Right ventricle myocardium inferior (tissue), 1 donor: ENCODE measurements at regions not wholly inside any gene's neighbourhood (a gene's known extent, or its start where the extent isn't known, plus 50 kb on each side); places are given as distances from the start of the nearest gene placed in this dataset.

Experiments used
- ATAC-seq: fragments of 200-7000 bp; cut with Tn5 transposase; one replicate; pipeline ENCODE4 v1.9.1; 2020; ENCODE audit warnings: mild to moderate bottlenecking, moderate library complexity
- DNase-seq: peaks from one replicate; pipeline ENCODE4 v3.0.0; 2021; ENCODE audit errors: missing footprints
- intact Hi-C: fragments of 100-400 bp; cut with DNase I; formaldehyde crosslinking; loops from one replicate; pipeline ENCODE4 v1.11.0; 2022
- donor health status: DM: no; HTN: yes; CAD: no; lungs with severe emphysema.

DNA sequence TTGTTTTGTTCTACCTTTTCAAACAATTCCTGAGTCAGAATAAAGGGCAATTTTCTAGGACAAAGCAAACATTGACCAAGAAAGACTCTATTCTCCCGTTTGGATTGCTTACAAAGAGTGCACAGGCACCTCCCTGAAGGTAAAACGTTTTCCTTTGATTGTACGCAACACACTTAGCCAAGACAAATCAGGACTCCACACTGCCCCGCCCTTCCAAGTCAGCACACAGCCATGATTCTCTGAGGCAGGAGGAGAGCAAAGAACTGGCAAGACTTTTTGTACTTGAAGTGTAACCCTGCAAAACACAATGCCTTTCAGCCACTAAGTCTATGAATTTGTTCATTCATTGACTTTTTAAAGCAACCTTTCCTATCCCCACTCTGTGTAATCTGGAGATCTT lies 85.0 kb upstream of the FAM180A start:
- DNase-seq (no peak), ATAC-seq (no peak)
- intact Hi-C loops: no loop called here

- intact Hi-C loops: no loop called here
- no peak for ATAC-seq
- DNase-seq: no peak
Observed at GRCh38 chr7:135831455-135832195, 83.0 kb upstream of the FAM180A start.

DNA sequence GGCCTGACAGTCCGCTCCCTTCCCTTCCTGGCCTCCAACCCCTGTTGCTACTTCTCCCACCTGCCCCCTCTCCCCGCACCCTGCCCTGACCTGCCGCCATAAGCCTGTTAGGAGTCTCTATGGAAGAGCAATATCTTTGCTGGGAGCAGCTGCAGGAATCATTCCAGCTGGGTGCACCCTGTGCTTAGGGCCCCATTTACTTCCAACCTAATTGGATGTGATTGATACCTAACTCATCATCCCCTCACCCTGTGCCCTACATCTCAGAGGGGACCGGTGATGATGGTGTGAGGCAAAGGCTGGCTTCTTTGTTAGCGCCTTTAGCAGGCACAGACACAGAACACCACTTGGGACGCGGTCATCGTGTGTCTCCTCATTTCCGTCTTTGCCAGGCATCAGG lies 80.0 kb upstream of the FAM180A start:
- no peak for ATAC-seq

DNA sequence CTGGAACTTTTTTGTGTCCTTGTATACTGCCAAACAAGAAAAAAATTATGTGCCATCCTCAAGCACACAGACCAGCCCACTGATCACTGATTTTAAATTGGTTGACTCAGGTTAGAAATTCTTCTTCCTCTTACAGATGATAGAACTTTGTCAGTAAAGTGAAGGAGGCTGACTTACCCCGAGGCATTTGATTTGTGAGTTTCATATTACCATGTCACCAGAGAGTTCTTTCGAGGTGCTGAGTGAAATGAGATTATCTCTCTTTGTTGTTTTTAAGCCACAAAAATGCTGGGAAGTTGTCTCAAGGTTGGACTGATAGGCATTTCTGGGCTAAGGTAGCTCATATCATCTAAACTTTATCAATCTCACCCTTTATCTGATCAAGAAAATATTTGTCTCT lies 78.8 kb upstream of the FAM180A start:
- intact Hi-C loops: no loop called here
- ATAC-seq: no peak
- DNase-seq: no peak

More for the DNA sequence above, 80.0 kb upstream of the FAM180A start:
- no peak for DNase-seq
- intact Hi-C loops: no loop called here

GRCh38 chr7:135825406-135825805 lies 76.8 kb upstream of the FAM180A start:
- intact Hi-C loops: no loop called here
- no peak for DNase-seq
- ATAC-seq: no peak

GRCh38 chr7:135822376-135822775 lies 73.8 kb upstream of the FAM180A start:
- no peak for DNase-seq
- ATAC-seq: no peak
- intact Hi-C loops: no loop called here

DNA sequence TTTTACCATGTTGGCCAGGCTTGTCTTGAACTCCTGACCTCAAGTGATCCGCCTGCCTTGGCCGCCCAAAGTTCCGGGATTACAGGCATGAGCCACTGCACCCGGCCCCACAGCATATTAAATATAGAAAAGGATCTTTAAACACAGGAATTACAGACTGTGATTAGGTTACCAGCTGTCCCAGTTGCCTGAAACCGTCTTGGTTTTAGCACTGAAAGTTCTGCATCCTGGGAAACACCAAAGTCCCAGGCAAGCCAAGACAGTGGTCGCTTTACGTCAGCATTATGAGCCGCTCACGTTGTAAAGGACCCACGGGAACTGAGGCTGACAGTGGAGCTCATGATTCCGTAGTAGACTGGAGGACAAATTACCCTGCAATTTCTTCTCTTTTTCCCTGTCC lies 69.0 kb upstream of the FAM180A start:
- ATAC-seq (peak; percentile 24), DNase-seq (no peak)
- intact Hi-C loops: no loop called here

DNA sequence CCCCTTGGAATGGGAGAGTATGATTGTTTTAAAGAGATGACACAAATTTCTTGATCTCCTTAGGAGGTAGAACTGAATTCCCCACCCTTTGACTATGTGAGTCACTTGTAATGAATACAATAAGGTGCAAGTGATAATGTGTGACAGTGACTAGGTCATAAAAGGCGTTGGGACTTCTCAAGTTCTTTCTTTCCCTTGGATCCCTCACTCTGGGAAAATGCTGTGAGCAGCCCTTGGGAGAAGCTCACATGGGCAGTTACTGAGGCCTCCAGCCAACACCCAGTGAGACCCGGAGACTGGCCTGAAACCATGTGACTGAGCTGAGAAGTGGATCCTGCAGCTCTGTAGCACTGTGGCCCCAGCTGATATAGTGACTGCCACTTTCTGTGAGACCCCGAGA lies 66.4 kb upstream of the FAM180A start:
- DNase-seq: no peak
- intact Hi-C loops: no loop called here
- no peak for ATAC-seq

DNA sequence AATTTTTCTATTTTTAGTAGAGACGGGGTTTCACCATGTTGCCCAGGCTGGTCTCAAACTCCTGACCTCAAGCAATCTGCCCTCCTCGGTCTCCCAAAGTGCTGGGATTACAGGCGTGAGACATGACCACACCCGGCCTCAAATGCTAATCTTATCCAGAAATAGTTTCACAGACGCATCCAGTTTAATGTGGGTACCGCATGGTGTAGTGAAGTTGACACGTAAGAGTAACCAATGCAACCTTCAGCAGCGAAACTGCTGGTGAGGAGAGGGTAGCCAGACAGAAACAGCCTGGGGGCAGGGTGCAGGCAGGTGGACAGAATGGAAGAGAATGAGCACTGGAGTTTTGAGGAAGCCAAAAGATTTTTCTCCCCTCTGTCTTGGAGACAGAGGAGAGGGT lies 63.5 kb upstream of the FAM180A start:
- intact Hi-C loops: no loop called here
- DNase-seq (no peak), ATAC-seq (no peak)

DNA sequence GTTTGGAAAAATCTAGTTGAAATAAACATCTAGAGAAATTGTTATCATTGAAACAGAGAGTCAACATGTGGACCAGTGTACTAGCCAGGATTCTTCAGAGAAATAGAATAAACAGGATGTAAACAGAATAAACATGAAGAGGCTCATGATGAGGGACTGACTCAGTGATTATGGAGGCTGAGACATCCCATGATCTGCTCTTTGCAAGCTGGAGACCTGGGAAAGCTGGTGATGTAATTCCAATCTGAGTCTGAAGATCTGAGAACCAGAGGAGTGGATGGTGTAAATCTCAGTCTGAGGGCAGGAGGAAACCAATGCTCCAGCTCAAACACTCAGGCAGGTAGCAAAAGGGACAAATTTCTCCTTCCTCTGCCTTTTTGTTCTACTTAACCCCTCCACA lies 62.9 kb upstream of the FAM180A start:
- intact Hi-C loops: no loop called here
- ATAC-seq (no peak), DNase-seq (no peak)

GRCh38 chr7:135808206-135808605 lies 59.6 kb upstream of the FAM180A start:
- DNase-seq (no peak), ATAC-seq (no peak)
- intact Hi-C loops: no loop called here

DNA sequence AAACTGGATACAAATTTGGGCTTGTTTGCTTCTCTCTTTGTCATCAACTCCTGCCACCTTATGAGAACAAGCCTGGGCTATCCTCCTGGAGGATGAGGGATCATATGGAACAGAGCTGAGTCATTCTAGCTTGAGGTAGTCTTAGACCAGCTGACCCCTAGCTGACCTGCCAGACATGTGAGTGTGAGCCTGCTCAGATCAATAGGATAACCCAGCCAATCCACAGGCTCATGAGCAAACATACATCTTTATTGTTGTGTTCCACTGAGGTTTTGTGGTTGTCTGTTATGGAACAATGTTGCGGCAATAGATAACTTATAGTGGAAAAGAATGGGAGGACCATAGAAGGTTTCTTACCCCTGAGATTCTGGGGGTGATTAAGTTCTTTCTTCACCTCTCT lies 54.5 kb upstream of the FAM180A start:
- ATAC-seq (no peak), DNase-seq (no peak)
- intact Hi-C loops: loop anchor here (5.0 kb wide), 1 partner anchor 1789 kb away; no protein-coding TSS in a partner anchor

DNA sequence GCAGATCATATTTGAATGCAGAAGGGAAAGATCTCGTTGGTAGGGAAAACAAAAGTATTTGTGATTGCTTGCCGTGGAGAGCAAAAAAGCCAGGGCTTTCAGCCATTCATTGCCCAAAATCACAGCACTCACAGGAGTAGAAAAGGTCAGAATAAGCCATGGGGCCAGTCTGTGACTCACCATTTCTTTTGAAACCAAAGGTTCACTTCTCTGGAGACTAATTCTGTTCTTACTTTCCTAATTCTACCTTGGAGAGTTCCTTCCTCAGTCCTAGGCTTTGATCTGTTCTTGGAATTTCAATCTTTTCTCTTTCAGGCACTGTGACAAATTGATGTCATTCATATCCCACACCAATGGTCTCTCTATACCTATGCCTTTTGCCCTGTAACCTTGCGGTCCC lies 54.1 kb upstream of the FAM180A start:
- ATAC-seq: no peak
- intact Hi-C loops: loop anchor here (5.0 kb wide), 1 partner anchor 1790 kb away; no protein-coding TSS in a partner anchor
- DNase-seq: no peak

DNA sequence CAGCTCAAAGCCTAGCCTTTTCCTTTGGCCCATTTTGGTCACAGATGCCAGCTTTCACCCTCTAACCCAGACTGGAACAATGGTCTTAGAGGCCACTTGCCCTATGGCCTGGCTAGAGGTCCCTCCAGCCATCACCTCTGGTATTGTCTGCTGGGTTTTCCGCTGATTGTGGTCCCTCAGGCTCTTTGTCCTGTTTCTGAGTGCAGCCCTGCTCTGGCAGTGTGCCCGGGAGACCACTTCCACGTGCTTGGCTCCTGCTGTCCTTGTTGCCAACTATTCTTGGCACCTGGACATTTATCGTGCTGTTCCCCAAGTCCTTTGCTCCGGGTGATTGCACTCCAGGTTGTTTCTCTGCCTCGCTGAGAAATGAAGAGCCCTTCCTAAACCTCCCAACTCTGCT lies 53.3 kb upstream of the FAM180A start:
- intact Hi-C loops: loop anchor here (1.0 to 5.0 kb wide), 2 partner anchors 207 to 1790 kb away; no protein-coding TSS in a partner anchor
- ATAC-seq (no peak), DNase-seq (no peak)

GRCh38 chr7:135801045-135801693 lies 52.6 kb upstream of the FAM180A start:
- intact Hi-C loops: loop anchor here (1.0 to 5.0 kb wide), 2 partner anchors 208 to 1791 kb away; no protein-coding TSS in a partner anchor
- ATAC-seq (peak; percentile 61), DNase-seq (no peak)

GRCh38 chr7:135800560-135800959 lies 51.9 kb upstream of the FAM180A start:
- intact Hi-C loops: loop anchor here (5.0 kb wide), 1 partner anchor 1792 kb away; no protein-coding TSS in a partner anchor
- DNase-seq (no peak), ATAC-seq (no peak)

DNA sequence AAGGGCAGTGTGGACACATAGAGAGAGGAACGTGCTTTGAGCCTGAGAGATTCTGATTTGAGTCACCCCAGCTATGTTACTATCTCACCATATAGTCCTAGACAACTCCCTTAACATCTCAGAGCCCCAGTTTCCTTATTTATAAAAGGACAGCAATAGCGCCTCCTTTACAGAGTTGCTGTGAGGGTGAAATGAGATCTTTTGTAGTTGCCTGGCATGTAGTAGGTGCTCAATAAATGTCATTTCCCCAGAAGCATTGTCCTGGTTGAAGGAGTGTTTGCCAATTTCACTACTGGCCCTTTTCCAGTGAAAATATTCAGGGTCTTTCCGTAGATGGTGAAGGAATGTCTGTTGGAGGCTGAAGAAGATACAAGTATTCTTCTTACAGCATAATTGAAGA lies 51.3 kb upstream of the FAM180A start:
- intact Hi-C loops: loop anchor here (5.0 kb wide), 1 partner anchor 1792 kb away; no protein-coding TSS in a partner anchor
- ATAC-seq: no peak
- DNase-seq: no peak
